Activated CD4-positive, alpha-beta T cell treated with anti-CD3 and anti-CD28 coated beads, Interleukin-2, Interleukin-4, amounts not matched to agents 100 ng/mL and 50 ng/mL, durations not matched to agents 16 hours and 8 hours (primary cell): ENCODE measurements at regions not wholly inside any gene's neighbourhood (a gene's known extent, or its start where the extent isn't known, plus 50 kb on each side); places are given as distances from the start of the nearest gene placed in this dataset.

ENCODE experiments used
- DNase-seq: peaks from one replicate; pipeline ENCODE4 v3.0.0-alpha.2; 2020; ENCODE audit warnings: low spot score

DNA sequence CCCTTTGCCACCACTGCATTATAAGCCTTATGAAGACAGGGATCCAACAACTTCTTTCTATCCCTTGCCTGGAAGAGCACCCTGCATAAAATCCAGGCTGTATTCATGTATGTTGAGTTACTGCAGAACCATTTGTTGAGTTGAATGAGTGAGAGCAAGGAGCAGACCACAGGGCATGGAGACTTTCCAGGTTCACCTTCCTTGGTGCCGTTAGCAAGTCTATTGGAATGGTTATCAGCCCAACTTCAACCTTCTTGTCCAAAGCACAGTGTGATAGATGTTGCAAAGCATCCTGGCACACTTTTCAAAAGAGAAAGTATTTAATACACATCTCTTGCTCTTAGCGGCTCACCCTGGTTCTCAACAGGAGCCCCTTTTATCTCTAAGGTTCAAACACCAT is 100.9 kb upstream of the CLDN10 start:
- DNase-seq = no peak

DNA sequence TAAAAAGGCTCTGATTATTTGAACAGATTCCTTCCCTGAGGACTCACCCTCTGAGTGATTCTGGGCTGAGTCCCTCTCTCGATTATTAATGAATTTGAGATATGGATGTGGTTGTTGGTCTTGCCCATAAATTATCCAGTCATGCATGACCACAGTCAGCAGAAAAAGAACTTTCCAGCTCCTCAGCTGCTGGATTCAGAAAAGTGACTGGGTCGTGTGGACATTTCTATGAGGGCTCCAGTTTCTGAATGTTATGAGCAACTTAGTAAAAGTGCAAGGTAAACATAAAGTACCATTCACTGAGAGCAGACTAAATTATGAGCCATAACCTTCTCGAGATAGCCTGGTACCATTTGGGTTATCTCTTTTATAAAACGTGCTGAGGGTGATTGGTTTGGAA is 100.1 kb upstream of the CLDN10 start:
- DNase-seq = no peak

DNA sequence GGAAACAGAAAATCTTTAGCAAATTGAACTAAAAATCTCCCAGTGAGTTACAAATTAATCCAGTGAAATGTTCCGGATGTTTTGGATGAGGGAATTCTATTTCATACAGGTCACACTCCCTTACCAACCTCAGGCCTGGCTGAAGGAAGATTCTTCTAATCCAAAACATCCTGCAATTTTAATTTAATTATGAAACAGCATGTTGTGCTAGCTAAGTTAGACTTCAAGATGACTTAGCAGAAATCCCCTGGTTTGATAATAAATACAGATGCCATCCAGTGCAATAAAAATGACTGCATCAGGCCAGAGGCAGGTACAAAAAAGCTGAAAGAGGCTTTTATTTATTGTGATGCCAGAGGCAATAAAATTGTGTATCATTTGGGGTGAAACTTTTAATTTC is 96.7 kb upstream of the CLDN10 start:
- no peak for DNase-seq

DNA sequence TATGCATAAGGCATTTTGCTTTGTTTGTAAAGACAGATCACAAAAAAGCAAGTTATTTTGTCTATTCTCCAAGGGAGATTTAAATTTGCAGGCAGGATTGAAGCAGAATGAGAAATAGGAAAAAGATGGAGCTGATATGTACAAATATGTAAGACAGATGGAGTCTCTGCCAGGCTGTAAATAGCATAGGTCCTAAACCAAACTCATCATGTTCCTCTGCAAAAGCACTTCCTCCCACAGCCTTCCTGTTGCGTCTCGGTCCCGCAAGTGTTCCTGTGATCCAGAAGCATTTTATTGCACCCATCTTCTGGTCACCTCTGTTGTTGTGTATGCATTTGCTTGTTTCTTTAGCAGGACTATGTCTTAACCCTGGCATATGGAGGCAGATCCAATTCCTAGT is 95.7 kb upstream of the CLDN10 start:
- DNase-seq = no peak

DNA sequence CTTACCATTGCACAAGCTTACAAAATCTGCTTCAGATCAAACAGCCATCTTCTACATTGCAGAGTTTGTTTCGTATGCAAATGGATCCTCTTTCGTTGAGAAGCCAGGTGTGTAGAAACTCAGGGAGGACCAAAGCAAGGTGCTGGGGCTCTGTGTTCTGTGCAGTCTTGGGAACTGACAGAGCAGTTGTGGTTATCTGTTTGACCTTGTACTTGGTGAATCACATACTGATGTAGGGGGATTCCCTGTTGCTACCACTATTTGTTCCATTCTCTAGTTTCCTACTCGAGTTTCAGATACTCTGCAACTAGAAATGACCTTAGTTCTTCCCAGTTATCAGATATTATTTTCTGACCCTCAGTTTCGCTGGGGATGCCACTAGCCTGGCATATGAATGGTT is 95.2 kb upstream of the CLDN10 start:
- peak; percentile 4 for DNase-seq

DNA sequence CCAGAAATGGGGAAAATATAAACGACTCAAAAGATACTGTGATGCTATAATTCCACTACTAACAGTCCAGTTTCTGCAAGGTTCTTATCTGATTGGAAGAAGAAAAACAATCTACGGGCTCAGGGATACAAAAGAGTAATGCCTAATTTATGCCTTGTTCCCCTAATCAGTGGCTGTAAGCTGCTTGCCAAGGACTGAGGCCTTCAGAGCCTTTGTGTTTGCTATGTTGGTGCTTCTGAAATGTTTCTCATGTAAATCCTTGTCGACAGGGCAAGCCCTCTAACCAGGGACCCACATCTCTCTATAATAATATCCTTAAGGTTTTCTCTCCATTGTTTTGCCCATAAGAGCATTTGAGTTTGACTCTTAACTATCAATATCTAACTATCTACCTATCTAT is 89.7 kb upstream of the CLDN10 start:
- DNase-seq = no peak

DNA sequence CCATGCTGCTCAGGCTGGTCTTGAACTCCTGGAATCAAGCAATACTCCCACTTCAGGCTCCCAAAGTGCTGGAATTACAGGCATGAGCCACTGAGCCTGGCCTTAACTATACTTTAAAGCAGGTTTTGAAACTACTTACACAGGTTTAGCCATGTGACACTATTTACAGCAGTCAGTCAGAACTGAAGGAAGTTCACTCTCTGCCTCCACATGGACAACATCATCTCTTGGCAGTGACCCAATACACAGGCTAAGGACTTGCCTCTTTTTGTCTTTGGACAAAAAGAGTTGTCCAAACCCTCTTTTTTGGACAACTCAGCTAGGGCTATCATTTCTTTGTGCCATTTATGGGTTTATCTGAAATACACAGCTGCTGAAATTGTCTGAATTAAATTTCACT is 89.0 kb upstream of the CLDN10 start:
- no peak for DNase-seq

DNA sequence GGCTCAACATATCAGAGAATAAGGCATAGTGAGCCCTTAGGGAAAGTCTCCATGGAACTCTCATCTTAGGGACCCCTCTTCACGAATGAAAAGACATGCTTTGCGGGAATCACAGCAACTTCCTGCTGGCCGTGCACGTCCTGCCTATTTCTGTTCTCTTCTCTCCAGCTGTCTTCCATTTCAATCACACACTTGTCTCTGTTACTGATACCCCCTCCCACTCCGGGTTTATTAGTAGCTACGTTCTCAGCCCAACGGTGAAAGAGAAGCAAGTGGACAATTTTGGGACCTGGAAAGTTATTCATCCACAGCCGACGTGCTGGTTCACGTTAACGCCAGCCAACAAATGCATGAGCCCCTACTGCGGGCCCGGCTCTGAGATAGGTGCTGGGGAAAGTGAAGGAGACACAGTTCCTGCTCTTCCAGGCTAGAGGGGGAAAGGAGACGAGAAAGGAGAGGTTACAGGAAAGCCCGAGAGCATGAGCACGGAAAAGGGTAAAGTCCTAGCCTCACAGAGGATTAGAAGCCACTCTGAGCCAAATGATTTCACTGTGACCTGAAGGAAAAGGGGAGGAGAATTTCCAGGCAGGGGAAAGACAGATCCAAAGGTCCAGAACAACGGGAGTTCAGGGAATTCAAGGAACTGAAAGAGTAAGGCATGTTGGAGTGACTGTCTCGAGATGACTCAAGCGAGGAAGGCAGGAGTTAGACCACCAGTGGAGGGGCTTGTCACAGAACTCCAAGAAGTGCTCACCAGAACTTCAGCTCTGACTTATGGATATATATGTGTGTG is 81.8 kb upstream of the CLDN10 start:
- no peak for DNase-seq

DNA sequence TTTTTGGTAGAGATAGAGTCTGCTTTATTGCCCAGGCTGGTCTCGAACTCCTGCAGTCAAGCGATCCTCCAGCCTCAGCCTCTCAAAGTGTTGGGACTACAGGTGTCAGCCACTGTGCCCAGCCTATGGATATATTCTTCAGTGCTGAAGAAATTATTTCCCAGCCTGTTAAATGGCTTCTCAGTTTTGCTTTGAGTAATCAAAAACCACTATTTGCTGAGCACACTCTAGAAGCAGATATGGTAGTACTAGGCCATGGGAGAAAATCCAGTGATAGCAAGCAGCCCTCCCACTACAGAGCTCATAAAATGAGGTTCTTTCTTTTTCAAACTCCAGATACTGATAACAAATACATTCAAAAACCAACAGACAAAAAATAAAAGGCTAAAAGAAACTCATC is 80.6 kb upstream of the CLDN10 start:
- DNase-seq = peak; percentile 9

DNA sequence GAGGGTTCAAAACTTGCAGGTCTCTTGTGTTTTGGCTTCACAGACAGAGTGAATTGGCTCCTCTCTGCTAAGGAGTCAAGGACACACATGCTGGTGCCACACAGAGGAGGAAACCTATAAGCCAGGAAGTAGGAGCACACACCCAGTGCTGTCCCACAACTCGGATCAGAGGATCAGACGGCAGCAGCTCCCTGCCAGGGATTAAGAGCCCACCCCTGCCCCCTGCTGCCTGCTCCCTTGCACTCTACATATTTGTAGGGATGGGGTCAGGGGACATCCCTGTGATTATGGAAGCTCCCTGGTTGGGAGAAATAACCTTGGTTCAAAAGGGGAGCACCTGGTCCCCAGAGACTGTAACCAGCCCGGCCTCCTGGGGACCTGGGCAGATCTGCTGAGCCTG is 77.5 kb upstream of the CLDN10 start:
- no peak for DNase-seq

DNA sequence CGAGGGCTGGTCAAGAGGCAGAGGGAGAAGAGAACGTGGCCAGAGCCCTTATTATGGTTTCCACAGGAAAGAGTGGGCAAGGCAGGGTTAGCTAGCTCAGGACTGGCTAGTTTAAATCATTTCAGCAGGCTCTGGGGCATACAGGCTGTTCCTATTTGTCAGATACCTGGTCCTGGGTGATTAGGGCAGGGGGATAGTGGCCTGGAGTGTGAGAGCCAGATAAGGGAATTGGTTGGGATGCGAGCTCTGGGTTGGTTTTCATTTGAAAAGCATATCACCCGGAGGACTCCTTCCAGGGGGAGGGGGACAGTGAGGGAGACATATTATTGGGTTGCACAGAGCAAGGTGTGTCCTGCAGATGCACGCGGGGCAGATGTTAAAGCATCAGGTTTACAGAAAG is 75.3 kb upstream of the CLDN10 start:
- no peak for DNase-seq

DNA sequence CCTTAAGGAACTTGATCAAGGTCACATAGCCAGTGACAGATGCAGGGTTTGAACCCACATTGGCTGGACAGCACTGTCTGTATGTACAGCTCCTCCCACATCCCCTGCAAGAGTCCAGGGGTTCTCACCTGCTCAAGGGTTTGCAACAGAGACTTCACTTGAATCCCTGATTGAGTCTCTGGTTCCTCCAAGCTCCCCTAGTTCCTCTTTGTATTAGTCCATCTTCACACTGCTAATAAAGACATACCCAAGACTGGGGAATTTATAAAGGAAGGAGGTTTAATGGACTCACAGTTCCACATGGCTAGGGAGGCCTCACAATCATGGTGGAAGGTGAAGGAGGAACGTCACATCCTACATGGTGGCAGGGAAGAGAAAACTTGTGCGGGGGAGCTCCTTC is 72.8 kb upstream of the CLDN10 start:
- DNase-seq = no peak

DNA sequence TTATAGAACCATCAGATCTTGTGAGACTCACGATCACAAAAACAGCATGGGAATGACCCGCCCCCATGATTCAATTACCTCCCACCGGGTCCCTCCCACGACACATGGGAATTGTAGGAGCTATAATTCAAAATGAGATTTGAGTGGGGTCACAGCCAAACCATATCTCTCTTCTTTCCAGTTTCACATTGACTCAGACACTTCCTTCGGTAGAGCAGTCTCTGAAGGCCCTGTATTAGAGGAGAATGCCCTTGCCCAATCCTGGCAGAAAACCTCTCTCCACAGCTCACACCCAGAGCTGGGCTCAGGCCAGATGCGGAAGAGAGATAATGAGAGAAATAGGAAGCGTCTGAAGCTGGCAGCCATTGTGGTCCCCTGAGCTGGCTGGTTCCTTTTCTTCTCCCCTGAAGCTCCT is 72.4 kb upstream of the CLDN10 start:
- peak; percentile 59 for DNase-seq

DNA sequence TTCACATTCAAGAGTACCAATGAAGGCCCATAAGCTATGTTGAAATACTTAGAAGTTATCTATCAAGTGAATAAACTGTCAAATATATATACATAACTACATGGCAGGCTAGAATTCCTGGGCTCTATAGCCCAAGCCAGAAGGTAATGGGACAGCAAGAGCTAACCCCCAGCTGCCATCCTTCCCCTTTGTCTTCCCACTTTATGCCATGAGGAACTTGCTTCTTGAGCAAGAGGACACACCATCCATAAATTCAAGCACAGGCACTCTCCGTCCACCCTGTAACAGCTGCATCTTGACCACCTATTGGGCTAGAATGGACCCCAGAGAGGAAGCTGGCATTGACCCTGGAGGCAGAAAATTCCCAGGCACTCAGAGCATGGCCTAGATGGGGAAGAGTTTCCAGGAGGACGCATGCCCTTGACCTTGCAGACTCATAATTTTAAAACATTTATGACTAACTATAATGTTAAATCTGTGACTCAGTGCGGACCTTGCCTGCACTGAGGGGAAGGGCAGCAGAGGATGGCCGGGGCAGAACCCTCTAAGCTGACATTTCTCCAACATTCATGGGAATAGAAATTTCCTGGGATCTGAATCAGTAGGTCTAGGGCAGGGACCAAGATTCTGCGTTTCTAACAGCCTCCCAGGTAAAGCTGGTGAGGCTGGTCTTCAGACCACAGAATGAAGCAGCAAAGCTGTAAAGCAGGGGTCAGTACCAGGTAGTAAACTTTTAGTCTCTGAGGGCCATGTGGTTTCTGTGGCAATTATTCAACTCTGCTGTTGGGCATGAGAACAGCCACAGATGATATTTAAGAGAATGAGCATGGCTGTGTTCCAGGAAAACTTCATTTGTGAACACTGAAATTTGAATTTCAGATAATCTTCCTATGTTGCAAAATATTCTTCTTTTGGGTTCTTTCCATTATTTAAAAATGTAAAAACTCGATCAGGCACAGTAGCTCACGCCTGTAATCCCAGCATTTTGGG is 71.4 kb upstream of the CLDN10 start:
- DNase-seq = no peak

DNA sequence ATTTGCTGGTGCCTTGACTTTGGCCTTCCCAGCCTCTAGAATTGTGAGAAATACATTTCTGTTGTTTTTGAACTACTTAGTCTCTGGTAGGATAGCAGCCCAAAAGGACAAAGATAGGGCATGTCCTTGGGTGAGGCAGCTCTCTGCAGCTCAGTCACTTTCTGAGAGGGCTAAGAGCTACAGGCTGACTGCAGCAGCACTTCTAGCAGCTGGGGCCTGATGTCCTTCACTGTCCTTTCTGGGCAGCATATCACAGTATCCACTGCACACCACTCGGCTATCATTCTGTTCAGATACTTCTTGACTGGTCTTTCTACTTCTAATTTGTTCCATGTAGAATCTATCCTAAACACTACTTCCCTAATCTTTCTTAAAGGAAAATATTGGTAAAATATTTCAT is 68.5 kb upstream of the CLDN10 start:
- no peak for DNase-seq

DNA sequence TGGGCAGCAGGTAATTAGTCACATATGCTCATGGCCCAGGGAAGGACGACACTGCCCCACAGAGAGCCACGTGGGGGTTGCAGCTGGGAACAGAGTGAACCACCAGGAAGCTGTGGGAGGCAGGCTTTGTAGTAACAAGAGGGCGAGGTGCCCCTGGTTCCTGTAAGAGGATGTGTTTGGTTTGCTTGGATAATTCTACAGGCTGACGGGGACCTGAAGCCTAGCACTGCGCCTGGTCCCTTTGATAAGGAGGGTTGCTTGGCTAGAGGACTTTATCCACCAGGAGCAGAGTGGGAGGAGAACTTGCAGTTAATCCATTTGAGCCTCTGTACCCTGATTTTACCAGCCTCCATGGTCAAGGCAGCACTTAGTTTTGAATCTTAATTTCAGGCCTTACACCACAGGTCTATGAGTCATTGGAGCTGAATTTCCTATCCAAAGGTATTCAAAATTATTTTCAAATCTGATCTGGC is 67.4 kb upstream of the CLDN10 start:
- DNase-seq = no peak

DNA sequence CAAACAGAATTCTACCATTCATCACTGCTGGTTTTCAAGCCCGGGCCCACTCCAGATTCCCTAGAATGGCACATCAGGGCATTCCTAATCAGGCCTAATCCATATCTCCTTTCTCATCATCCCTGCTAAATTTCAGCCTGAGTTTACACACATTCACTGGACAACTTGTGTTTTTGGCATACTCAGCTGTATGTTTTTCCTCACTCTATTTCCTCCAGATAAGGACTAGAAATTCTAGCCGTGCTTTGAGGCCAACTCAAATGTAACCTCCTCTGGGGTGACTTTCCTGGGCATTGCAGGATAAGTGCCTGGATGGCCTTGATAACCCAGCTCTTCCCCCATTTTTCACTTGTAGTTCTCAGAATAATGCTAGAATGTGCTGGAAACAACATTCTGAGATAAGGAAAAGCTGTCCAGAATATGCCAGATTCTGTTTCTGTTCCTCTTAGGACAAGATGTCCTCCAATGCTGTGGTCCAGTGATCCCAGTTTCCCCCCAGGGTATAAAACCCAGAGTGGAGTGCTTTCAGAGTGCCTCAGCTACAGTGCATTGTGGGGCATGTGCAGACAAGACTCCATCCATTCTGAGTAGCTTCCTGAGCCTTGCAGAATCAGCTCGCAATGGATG is 66.9 kb upstream of the CLDN10 start:
- no peak for DNase-seq

DNA sequence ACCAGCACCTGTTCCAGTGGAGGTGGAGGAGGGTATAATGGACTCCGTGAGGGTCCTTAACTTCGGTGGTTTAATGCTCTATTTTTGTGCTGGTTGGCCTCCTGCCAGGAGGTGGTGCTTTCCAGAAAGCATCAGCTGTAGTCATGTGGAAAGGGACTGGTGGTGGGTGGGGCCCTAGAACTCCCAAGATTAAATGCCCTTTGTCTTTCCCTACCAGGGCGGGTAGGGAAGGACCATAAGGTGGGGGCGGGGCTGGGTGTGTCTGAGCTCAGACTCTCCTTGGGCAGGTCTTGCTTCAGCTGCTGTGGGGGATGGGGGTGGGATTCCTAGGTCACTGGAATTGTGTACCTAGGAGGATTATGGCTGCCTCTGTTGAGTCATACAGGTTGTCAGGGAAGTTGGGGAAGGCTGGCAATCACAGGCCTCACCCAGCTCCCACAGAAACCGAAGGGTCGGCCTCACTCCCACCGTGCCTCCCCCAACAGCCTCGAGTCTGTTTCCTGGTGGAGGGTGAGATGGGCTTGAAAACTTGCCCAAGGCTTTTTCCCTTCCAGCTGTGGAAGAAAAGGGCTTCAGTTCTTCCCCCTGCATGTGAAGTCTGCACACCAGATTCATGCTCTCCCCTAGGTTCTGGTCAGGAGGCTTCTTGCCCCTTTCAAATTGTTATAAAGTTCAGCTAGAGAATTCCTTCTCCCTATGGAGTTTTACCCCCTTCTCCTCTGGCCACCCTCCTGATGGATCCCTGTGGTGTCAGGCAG is 60.3 kb upstream of the CLDN10 start:
- DNase-seq = no peak

DNA sequence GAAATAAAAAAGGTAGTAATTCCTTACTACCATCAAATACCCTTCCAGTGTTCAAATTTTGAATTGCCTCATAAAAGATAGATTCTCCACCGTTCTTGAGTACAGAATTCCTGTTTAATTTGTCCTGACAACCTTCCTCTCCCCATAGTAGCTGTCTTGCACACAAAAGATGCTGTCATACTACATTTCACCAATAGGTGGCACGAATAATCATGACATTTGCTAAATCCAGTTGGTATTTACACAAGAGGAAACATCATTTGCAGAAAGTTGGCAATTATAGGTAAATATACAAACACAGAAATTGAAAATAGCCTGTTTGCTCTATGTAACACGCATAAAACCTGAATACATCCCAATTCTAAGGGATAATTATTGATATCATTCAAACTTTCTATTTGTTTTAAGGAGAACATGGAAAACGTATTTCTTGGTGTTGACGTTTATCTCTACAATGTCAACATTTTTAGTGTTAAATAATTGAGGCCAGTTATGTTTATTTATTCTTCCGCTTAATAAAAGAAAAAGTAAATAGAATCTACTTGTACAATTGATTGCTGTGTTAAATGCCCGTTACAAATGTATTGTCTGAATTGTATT is 58.3 kb upstream of the CLDN10 start:
- DNase-seq = peak; percentile 53

DNA sequence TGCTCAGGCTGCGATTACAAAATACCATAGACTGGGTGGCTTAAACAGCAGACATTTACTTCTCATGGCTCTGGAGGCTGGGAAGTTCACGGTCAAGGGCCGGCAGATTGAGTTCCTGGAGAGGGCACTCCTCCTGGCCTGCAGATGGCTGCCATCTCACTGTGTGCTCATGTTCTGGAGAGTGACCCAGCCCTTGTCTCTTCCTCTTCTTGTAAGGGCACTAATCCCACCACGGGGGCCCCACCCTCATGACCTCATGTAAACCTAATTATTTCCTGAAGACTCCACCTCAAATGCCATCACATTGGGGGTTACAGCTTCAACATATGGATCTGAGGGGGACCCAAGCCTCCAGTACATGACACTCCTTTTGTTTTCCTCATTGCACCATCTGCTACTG is 56.0 kb upstream of the CLDN10 start:
- DNase-seq = no peak

DNA sequence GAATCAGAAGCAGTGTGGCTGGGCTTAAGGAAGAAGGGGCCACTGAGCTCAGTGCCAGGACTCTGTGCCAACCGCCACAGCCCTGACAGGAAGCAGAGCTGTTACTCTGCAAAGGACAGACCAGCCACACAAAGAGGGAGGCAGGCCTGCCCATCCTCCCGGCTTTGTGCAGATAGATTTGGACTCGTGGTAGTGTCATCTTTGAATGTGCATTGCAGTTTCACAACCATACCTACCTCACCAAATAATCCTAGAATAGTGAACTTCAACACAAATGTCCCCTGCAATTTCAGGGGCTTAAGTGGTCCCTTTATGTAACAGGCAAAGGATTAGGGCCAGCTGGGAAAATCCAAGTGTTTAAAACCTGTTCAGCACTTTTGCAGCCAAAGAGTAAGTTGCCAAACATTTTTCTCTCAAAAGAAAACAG is 55.1 kb upstream of the CLDN10 start:
- no peak for DNase-seq
